ENCODE measurements at regions not wholly inside any gene's neighbourhood (a gene's known extent, or its start where the extent isn't known, plus 50 kb on each side); places are given as distances from the start of the nearest gene placed in this dataset.

GRCh38 chr16:73871088-73871733 lies 425.4 kb upstream of the PSMD7 start:
- TF ChIP-seq CTCF (IDR thresholded peaks at IDR 0.05 in 8 of 11, conservative IDR thresholded peaks at IDR 0.05 in 3 of 11) = no peak
- no peak for TF ChIP-seq POLR2A (IDR thresholded peaks at IDR 0.05)

Data from spleen (tissue), 7 donors.